GM21717 (cell line): ENCODE measurements at regions not wholly inside any gene's neighbourhood (a gene's known extent, or its start where the extent isn't known, plus 50 kb on each side); places are given as distances from the start of the nearest gene placed in this dataset.
"Not testable (repeated sequence)": the region's sequence is repeated elsewhere in the genome, so short reads cannot be mapped to it uniquely, and the experiment has no call there.

ENCODE experiments used
- ATAC-seq: cut with Tn5 transposase; IDR thresholded peaks from one replicate; pipeline ENCODE4 v1.9.1; 2021; ENCODE audit warnings: mild to moderate bottlenecking, moderate library complexity; ENCODE audit not compliant: unreplicated experiment

- ATAC-seq: not testable (repeated sequence)
Observed at GRCh38 chr3:144023543-144023942, 51.9 kb downstream of the DIPK2A start.

GRCh38 chr3:144028798-144029411 lies 57.3 kb downstream of the DIPK2A start:
- peak; percentile 94 for ATAC-seq

GRCh38 chr3:144029769-144030168 lies 58.1 kb downstream of the DIPK2A start:
- no peak for ATAC-seq

- no peak for ATAC-seq
Observed at GRCh38 chr3:144031938-144032337, 60.3 kb downstream of the DIPK2A start.

- peak; percentile 73 for ATAC-seq
Observed at GRCh38 chr3:144032531-144033239, 61.1 kb downstream of the DIPK2A start.

GRCh38 chr3:144033240-144033589 lies 61.6 kb downstream of the DIPK2A start:
- no peak for ATAC-seq

- no peak for ATAC-seq
Observed at GRCh38 chr3:144033863-144034262, 62.2 kb downstream of the DIPK2A start.

GRCh38 chr3:144034715-144035290 lies 63.2 kb downstream of the DIPK2A start:
- ATAC-seq: no peak

- no peak for ATAC-seq
Observed at GRCh38 chr3:144036498-144036897, 64.9 kb downstream of the DIPK2A start.

- ATAC-seq: no peak
Observed at GRCh38 chr3:144039661-144040060, 68.0 kb downstream of the DIPK2A start.

GRCh38 chr3:144041960-144042556 lies 70.4 kb downstream of the DIPK2A start:
- no peak for ATAC-seq

- no peak for ATAC-seq
Observed at GRCh38 chr3:144045766-144046165, 74.1 kb downstream of the DIPK2A start.

GRCh38 chr3:144049374-144049773 lies 77.8 kb downstream of the DIPK2A start:
- ATAC-seq: no peak

GRCh38 chr3:144051211-144051610 lies 79.6 kb downstream of the DIPK2A start:
- no peak for ATAC-seq

GRCh38 chr3:144052275-144052674 lies 80.7 kb downstream of the DIPK2A start:
- ATAC-seq: no peak

GRCh38 chr3:144053121-144053520 lies 81.5 kb downstream of the DIPK2A start:
- ATAC-seq: no peak

GRCh38 chr3:144054766-144055165 lies 83.1 kb downstream of the DIPK2A start:
- ATAC-seq: no peak

GRCh38 chr3:144055604-144056003 lies 84.0 kb downstream of the DIPK2A start:
- ATAC-seq: no peak

GRCh38 chr3:144058713-144059112 lies 87.1 kb downstream of the DIPK2A start:
- peak; percentile 49 for ATAC-seq

- no peak for ATAC-seq
Observed at GRCh38 chr3:144059481-144059880, 87.9 kb downstream of the DIPK2A start.

GRCh38 chr3:144060881-144061280 lies 89.3 kb downstream of the DIPK2A start:
- ATAC-seq: no peak

GRCh38 chr3:144063306-144063705 lies 91.7 kb downstream of the DIPK2A start:
- ATAC-seq: no peak
